B cell (primary cell): ENCODE measurements at regions not wholly inside any gene's neighbourhood (a gene's known extent, or its start where the extent isn't known, plus 50 kb on each side); places are given as distances from the start of the nearest gene placed in this dataset.

Experiments used
- ATAC-seq: fragments of 200-7000 bp; cut with Tn5 transposase; one replicate; pipeline ENCODE4 v1.10.0; 2021; ENCODE audit warnings: low read depth, mild to moderate bottlenecking, moderate number of reproducible peaks, moderate library complexity
- CTCF ChIA-PET: fragments of 350-600 bp; sonication (Branson Sonifier 250); formaldehyde crosslinking; loops from one replicate; lab custom pipeline; 2021; ENCODE audit warnings: antibody characterized with exemption, inconsistent platforms; lab: Charles Lee
- POLR2A ChIA-PET: fragments of 350-600 bp; sonication (Branson Sonifier 250); formaldehyde crosslinking; loops from one replicate; lab custom pipeline; 2021; ENCODE audit warnings: antibody characterized with exemption; lab: Charles Lee
- DNase-seq: peaks from one replicate; pipeline ENCODE4 v3.0.0; 2013
- H2AFZ ChIP-seq: 2 replicates; pipeline ENCODE4 v1.6.1; 2012; ENCODE audit warnings: mild to moderate bottlenecking, low read depth, low read length; ENCODE audit not compliant: insufficient read depth, poor library complexity, severe bottlenecking
- H3K27ac ChIP-seq, 2 donors: 1 replicate in 1 of 2; 2 replicates in 1 of 2; pipeline ENCODE4 v1.5.1; 2012 to 2013; ENCODE audit warnings: low read length in 2 of 2, mild to moderate bottlenecking in 2 of 2, moderate library complexity in 1 of 2
- H3K27me3 ChIP-seq, 4 experiments: fragments of 200-600 bp in 1 of 4; sonication (generic) in 1 of 4; replicated peaks in 1 of 4; 1 replicate in 2 of 4; 2 replicates in 2 of 4; pipeline versions ENCODE4 v1.6.1 to v1.7.0; 2013 to 2016; ENCODE audit warnings: low read length in 3 of 4, mild to moderate bottlenecking in 2 of 4, mixed read lengths in 1 of 4, moderate library complexity in 1 of 4; ENCODE audit not compliant: insufficient read depth in 4 of 4, control insufficient read depth in 3 of 4; ENCODE audit errors: control extremely low read depth in 1 of 4
- H3K36me3 ChIP-seq, 2 experiments: replicated peaks in 1 of 2; 1 replicate in 1 of 2; 2 replicates in 1 of 2; pipeline versions ENCODE4 v1.6.1 to v1.7.1; 2013; ENCODE audit warnings: low read length in 1 of 2; ENCODE audit not compliant: insufficient read depth in 2 of 2, control insufficient read depth in 1 of 2; ENCODE audit errors: control extremely low read depth in 1 of 2, extremely low read depth in 1 of 2
- H3K4me1 ChIP-seq, 2 donors: fragments of 200-600 bp in 1 of 2; sonication (generic) in 1 of 2; 1 replicate in 1 of 2; 2 replicates in 1 of 2; pipeline versions ENCODE4 v1.5.1 to v1.6.1; 2013 to 2017; ENCODE audit warnings: low read length in 2 of 2; ENCODE audit not compliant: control insufficient read depth in 2 of 2, insufficient read depth in 2 of 2
- H3K4me2 ChIP-seq: replicated peaks from 2 replicates; pipeline ENCODE3; 2012; ENCODE audit warnings: mild to moderate bottlenecking, low read depth, low read length; ENCODE audit not compliant: poor library complexity, severe bottlenecking
- H3K4me3 ChIP-seq, 5 experiments: fragments of 200-600 bp in 1 of 5; sonication (generic) in 1 of 5; 1 replicate in 3 of 5; 2 replicates in 2 of 5; pipeline versions ENCODE4 v1.5.1 to v1.7.0; 2011 to 2016; ENCODE audit warnings: low read length in 4 of 5, mild to moderate bottlenecking in 4 of 5, low read depth in 2 of 5, control low read depth in 1 of 5, moderate library complexity in 1 of 5; ENCODE audit not compliant: insufficient read depth in 1 of 5; ENCODE audit errors: control extremely low read depth in 1 of 5, extremely low read depth in 1 of 5
- H3K79me2 ChIP-seq: fragments of 200-600 bp; sonication (generic); one replicate; pipeline ENCODE4 v1.6.0; 2016; ENCODE audit warnings: low read length; ENCODE audit not compliant: control insufficient read depth, insufficient read depth
- H3K9ac ChIP-seq: fragments of 200-600 bp; sonication (generic); 2 replicates; pipeline ENCODE4 v1.6.1; 2017; ENCODE audit warnings: mild to moderate bottlenecking, low read length, moderate library complexity
- H3K9me3 ChIP-seq, 3 donors: one replicate each; pipeline versions ENCODE4 v1.6.1 to v1.7.1; 2013; ENCODE audit warnings: low read length in 2 of 3; ENCODE audit not compliant: control insufficient read depth in 2 of 3, insufficient read depth in 1 of 3; ENCODE audit errors: control extremely low read depth in 1 of 3
- H4K20me1 ChIP-seq: 2 replicates; pipeline ENCODE4 v1.6.0; 2012; ENCODE audit warnings: mild to moderate bottlenecking, low read length; ENCODE audit not compliant: insufficient read depth, control insufficient read depth, poor library complexity, severe bottlenecking
- H3K27ac Mint-ChIP-seq: one replicate; pipeline ENCODE4 v1.8.0; 2021; ENCODE audit warnings: mixed read lengths
- H3K27me3 Mint-ChIP-seq: one replicate; pipeline ENCODE4 v1.8.0; 2021; ENCODE audit warnings: mixed read lengths
- H3K4me1 Mint-ChIP-seq: one replicate; pipeline ENCODE4 v1.8.0; 2021; ENCODE audit warnings: mixed read lengths
- H3K4me3 Mint-ChIP-seq: one replicate; pipeline ENCODE4 v1.8.0; 2021; ENCODE audit warnings: mixed read lengths
- H3K9me3 Mint-ChIP-seq: one replicate; pipeline ENCODE4 v1.8.0; 2022; ENCODE audit warnings: mixed read lengths; ENCODE audit not compliant: insufficient read depth
- EZH2 ChIP-seq: IDR thresholded peaks from 2 replicates; pipeline ENCODE4 v1.6.1; 2012; ENCODE audit warnings: borderline replicate concordance, low read depth, mild to moderate bottlenecking, moderate library complexity, low read length; ENCODE audit not compliant: insufficient read depth, poor library complexity, severe bottlenecking
- WGBS: methylation state at CpG from one replicate; pipeline ENCODE4 v1.1.5; 2013; ENCODE audit warnings: missing lambda C conversion rate; ENCODE audit not compliant: insufficient coverage; 5-methylcytosine and 5-hydroxymethylcytosine counted together
- intact Hi-C: fragments of 100-400 bp; cut with micrococcal nuclease; formaldehyde crosslinking; loops from one replicate; pipeline ENCODE4 v1.10.0; 2022
- TF ChIP-seq, protein P1 (sequence below): fragments of 200-600 bp; IDR thresholded peaks from one replicate; pipeline ENCODE4 v1.8.0; 2022; ENCODE audit warnings: antibody characterized with exemption, mild to moderate bottlenecking

DNA sequence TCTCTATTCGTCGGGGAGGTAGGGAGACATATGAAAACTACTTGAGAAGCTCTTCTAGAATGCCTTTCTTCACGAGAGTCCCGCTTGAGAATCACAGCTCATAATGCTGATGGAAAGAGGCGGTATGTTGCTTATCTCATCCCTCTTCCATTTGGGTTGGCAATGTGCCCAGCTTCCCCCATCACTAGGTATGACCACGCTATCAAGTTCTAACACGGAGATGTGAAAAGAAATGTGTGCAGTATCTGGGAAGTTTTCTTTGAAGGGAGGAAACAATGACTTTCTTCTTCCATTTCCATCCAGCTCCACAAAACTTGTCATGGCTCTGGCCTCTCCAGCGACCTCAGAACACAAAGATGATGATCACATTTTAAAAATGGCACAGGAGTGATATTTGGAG is 742.4 kb downstream of the DCDC2C start:
- no peak overlapping the region for H3K27ac Mint-ChIP-seq
- Histone ChIP-seq H3K9me3 (peaks cover 0 to 3% (median 0%) of the 10 kb centered on the region in 3 donors), H4K20me1 (no peaks in the 10 kb centered on the region), H3K4me1 (no peaks in the 10 kb centered on the region), H3K4me3 (no peak overlapping the region), H3K9ac (no peak overlapping the region), H3K27ac (no peak overlapping the region), H2AFZ (no peak overlapping the region), H3K36me3 (no peaks in the 10 kb centered on the region), H3K27me3 (no peaks in the 10 kb centered on the region), H3K79me2 (no peaks in the 10 kb centered on the region), H3K4me2 (no peak overlapping the region)
- no peak for ATAC-seq
- H3K9me3 Mint-ChIP-seq, result peaks cover 7% of the 10 kb centered on the region
- ChIA-PET POLR2A (no interaction called here), CTCF (no interaction called here)
- WGBS, result 100% methylated on average over 2 of the region's 8 CpGs
- no peaks in the 10 kb centered on the region for H3K27me3 Mint-ChIP-seq
- H3K4me3 Mint-ChIP-seq, result no peak overlapping the region
- no peaks in the 10 kb centered on the region for H3K4me1 Mint-ChIP-seq
- TF ChIP-seq, protein P1, sequence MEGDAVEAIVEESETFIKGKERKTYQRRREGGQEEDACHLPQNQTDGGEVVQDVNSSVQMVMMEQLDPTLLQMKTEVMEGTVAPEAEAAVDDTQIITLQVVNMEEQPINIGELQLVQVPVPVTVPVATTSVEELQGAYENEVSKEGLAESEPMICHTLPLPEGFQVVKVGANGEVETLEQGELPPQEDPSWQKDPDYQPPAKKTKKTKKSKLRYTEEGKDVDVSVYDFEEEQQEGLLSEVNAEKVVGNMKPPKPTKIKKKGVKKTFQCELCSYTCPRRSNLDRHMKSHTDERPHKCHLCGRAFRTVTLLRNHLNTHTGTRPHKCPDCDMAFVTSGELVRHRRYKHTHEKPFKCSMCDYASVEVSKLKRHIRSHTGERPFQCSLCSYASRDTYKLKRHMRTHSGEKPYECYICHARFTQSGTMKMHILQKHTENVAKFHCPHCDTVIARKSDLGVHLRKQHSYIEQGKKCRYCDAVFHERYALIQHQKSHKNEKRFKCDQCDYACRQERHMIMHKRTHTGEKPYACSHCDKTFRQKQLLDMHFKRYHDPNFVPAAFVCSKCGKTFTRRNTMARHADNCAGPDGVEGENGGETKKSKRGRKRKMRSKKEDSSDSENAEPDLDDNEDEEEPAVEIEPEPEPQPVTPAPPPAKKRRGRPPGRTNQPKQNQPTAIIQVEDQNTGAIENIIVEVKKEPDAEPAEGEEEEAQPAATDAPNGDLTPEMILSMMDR, result no peak
- TF ChIP-seq EZH2, result no peak
- intact Hi-C loops, result no loop called here
- no peak for DNase-seq

DNA sequence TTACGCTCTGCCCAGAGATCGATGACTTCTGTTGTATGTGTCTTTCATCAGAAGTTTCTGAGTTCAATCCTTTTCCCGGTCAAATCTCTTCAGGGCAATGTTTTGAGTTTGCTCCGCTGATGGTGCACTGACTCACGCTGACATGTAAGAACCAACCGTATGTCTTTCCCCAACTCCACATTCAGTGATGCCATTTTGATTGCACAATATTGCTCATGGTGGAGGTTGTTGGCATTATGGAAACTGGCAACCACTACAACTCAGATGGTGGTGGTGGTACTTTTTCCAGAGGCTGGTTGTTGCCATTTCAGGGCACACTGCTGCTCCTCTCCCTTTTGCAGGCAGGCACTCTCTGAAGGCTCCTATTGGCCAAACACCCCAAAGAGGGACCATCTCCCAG is 751.5 kb downstream of the DCDC2C start:
- H3K27me3 Mint-ChIP-seq, result no peaks in the 10 kb centered on the region
- DNase-seq (no peak), ATAC-seq (no peak)
- ChIA-PET CTCF (no interaction called here), POLR2A (no interaction called here)
- no peak overlapping the region for H3K27ac ChIP-seq
- no peak overlapping the region for H3K4me3 ChIP-seq
- no peaks in the 10 kb centered on the region for H3K79me2 ChIP-seq
- TF ChIP-seq, protein P1, result no peak
- no peak for TF ChIP-seq EZH2
- no peaks in the 10 kb centered on the region for H3K4me1 ChIP-seq
- H4K20me1 ChIP-seq, result no peaks in the 10 kb centered on the region
- no peaks in the 10 kb centered on the region for H3K4me1 Mint-ChIP-seq
- no peak overlapping the region for H3K27ac Mint-ChIP-seq
- no peak overlapping the region for H3K4me2 ChIP-seq
- H3K9me3 Mint-ChIP-seq, result no peaks in the 10 kb centered on the region
- no peaks in the 10 kb centered on the region for H3K27me3 ChIP-seq
- no peaks in the 10 kb centered on the region for H3K36me3 ChIP-seq
- intact Hi-C loops, result no loop called here
- 100% methylated on average over 1 of the region's 6 CpGs for WGBS
- no peak overlapping the region for H3K4me3 Mint-ChIP-seq
- H3K9me3 ChIP-seq, result peaks cover 0 to 3% (median 0%) of the 10 kb centered on the region in 3 donors
- no peak overlapping the region for H2AFZ ChIP-seq
- H3K9ac ChIP-seq, result no peak overlapping the region
